Fibroblast of lung (primary cell): ENCODE measurements at regions not wholly inside any gene's neighbourhood (a gene's known extent, or its start where the extent isn't known, plus 50 kb on each side); places are given as distances from the start of the nearest gene placed in this dataset.

Source experiments
- DNase-seq, 2 donors: peaks; one replicate each; pipeline versions ENCODE4 v3.0.0 to v3.0.0-alpha.2; 2010; ENCODE audit warnings: low read depth in 2 of 2
- H2AFZ ChIP-seq: 2 replicates; pipeline ENCODE4 v1.5.1; 2012; ENCODE audit warnings: low read length, control low read depth, inconsistent platforms
- H3K27ac ChIP-seq: 2 replicates; pipeline ENCODE4 v1.5.1; 2011; ENCODE audit warnings: low read length, control low read depth; ENCODE audit not compliant: insufficient read depth
- H3K27me3 ChIP-seq: 2 replicates; pipeline ENCODE4 v1.5.1; 2011; ENCODE audit warnings: mild to moderate bottlenecking, low read length; ENCODE audit not compliant: control insufficient read depth, insufficient read depth
- H3K36me3 ChIP-seq: 2 replicates; pipeline ENCODE4 v1.5.1; 2011; ENCODE audit warnings: low read length; ENCODE audit not compliant: control insufficient read depth, insufficient read depth
- H3K4me1 ChIP-seq: 2 replicates; pipeline ENCODE4 v1.5.1; 2011; ENCODE audit warnings: low read length; ENCODE audit not compliant: control insufficient read depth, insufficient read depth; ENCODE audit errors: extremely low read depth
- H3K4me2 ChIP-seq: 2 replicates; pipeline ENCODE4 v1.5.1; 2011; ENCODE audit warnings: low read length, control low read depth; ENCODE audit not compliant: insufficient read depth; ENCODE audit errors: extremely low read depth
- H3K4me3 ChIP-seq, 4 experiments: fragments of 200-600 bp in 1 of 4; sonication (generic) in 1 of 4; replicated peaks in 1 of 4; 2 replicates each; pipeline ENCODE4 v1.5.1; 2011 to 2016; ENCODE audit warnings: low read length in 4 of 4, low read depth in 3 of 4, mild to moderate bottlenecking in 3 of 4, control low read depth in 2 of 4, inconsistent platforms in 1 of 4, mixed read lengths in 1 of 4; ENCODE audit not compliant: insufficient read depth in 1 of 4; ENCODE audit errors: control extremely low read depth in 1 of 4
- H3K79me2 ChIP-seq: 2 replicates; pipeline ENCODE4 v1.5.1; 2012; ENCODE audit warnings: mild to moderate bottlenecking, low read length, inconsistent platforms; ENCODE audit not compliant: control insufficient read depth, insufficient read depth
- H3K9ac ChIP-seq: 2 replicates; pipeline ENCODE4 v1.5.1; 2011; ENCODE audit warnings: mild to moderate bottlenecking, low read length, control low read depth; ENCODE audit not compliant: insufficient read depth
- H3K9me3 ChIP-seq: 2 replicates; pipeline ENCODE4 v1.5.1; 2012; ENCODE audit warnings: low read depth, low read length; ENCODE audit not compliant: control insufficient read depth, insufficient read depth
- H4K20me1 ChIP-seq: 2 replicates; pipeline ENCODE4 v1.5.1; 2011; ENCODE audit warnings: low read length; ENCODE audit not compliant: control insufficient read depth, insufficient read depth; ENCODE audit errors: extremely low read depth
- EZH2 ChIP-seq: IDR thresholded peaks from 2 replicates; pipeline ENCODE4 v1.5.1; 2012; ENCODE audit warnings: low read length, control low read depth, mild to moderate bottlenecking; ENCODE audit errors: missing control alignments
- TF ChIP-seq, protein P1 (sequence below), 2 donors: IDR thresholded peaks in 1 of 2; conservative IDR thresholded peaks in 1 of 2; 1 replicate in 1 of 2; 2 replicates in 1 of 2; pipeline ENCODE4 v1.5.1; 2011 to 2012; ENCODE audit warnings: low read length in 2 of 2, control low read depth in 1 of 2, inconsistent platforms in 1 of 2, low read depth in 1 of 2, mild to moderate bottlenecking in 1 of 2

DNA sequence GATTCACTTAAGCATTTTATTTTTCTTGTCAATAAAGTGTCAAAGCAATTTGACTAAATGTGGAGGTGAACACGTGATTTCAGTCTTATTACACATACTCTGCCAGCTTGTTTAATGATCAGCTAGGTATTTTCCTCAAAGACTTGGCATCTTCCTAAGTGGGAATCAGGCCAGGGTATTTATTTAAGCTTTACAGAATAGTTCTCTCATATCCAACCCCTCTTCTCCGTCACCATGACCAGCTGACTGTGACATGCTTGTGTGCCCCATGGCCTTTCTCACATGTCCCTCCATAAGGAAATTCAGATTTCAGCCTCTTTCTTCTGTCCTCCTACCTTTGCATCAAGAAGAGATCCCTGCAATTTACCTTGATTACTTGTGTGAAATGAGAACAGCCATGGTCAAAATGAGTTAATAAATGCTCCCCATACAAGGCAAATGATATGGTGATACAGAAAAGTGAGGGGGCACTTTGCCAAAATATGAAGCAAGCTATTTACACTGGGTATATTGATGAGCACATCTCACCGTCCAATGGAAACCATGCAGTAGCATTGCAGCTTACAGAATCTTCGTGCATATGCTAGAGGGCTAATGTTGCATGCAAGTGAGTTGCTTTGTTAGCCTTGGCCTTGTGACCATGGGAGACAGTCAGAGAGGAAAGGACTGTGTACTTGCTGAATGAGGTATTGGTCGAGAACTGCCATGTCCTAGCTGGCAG is 202.2 kb downstream of the RNF152 start:
- TF ChIP-seq EZH2 = no peak
- TF ChIP-seq, protein P1, sequence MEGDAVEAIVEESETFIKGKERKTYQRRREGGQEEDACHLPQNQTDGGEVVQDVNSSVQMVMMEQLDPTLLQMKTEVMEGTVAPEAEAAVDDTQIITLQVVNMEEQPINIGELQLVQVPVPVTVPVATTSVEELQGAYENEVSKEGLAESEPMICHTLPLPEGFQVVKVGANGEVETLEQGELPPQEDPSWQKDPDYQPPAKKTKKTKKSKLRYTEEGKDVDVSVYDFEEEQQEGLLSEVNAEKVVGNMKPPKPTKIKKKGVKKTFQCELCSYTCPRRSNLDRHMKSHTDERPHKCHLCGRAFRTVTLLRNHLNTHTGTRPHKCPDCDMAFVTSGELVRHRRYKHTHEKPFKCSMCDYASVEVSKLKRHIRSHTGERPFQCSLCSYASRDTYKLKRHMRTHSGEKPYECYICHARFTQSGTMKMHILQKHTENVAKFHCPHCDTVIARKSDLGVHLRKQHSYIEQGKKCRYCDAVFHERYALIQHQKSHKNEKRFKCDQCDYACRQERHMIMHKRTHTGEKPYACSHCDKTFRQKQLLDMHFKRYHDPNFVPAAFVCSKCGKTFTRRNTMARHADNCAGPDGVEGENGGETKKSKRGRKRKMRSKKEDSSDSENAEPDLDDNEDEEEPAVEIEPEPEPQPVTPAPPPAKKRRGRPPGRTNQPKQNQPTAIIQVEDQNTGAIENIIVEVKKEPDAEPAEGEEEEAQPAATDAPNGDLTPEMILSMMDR (conservative IDR thresholded peaks at IDR 0.05 in 1 of 2, IDR thresholded peaks at IDR 0.05 in 1 of 2; ENCODE audit: low read depth in 1 of 2, low read length in 2 of 2) = no peak
- Histone ChIP-seq H3K4me2 (no peak overlapping the region), H3K27ac (no peak overlapping the region), H3K79me2 (no peaks in the 10 kb centered on the region), H3K36me3 (no peaks in the 10 kb centered on the region), H2AFZ (no peak overlapping the region), H3K4me1 (no peaks in the 10 kb centered on the region), H3K9me3 (no peaks in the 10 kb centered on the region), H3K27me3 (no peaks in the 10 kb centered on the region), H3K4me3 (no peak overlapping the region), H4K20me1 (no peaks in the 10 kb centered on the region), H3K9ac (no peak overlapping the region)
- no peak for DNase-seq

DNA sequence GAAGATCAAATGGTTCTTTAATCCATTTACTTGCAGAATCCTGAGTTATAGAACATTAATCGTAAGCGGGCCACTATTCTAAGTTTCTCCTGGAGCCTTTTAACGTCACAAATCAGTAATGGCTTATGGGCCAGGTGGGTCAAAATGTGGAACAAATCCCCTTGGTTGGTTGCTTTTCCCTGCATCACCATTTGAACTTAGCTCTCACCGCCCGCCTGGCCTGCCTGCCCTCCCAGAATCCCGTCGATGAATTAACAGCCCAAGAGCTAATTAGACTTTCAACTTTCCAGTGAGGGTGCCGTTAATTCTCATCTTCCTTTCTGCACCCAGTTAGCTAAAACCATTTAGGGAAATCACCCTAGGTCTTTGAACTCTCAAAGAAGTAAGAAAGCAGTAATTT is 205.5 kb downstream of the RNF152 start:
- no peaks in the 10 kb centered on the region for H4K20me1 ChIP-seq
- no peak overlapping the region for H2AFZ ChIP-seq
- no peak overlapping the region for H3K9ac ChIP-seq
- no peak overlapping the region for H3K4me3 ChIP-seq
- no peaks in the 10 kb centered on the region for H3K36me3 ChIP-seq
- H3K79me2 ChIP-seq = no peaks in the 10 kb centered on the region
- no peak overlapping the region for H3K4me2 ChIP-seq
- H3K27me3 ChIP-seq = no peaks in the 10 kb centered on the region
- no peaks in the 10 kb centered on the region for H3K4me1 ChIP-seq
- DNase-seq = no peak
- no peak for TF ChIP-seq EZH2
- TF ChIP-seq, protein P1 (conservative IDR thresholded peaks at IDR 0.05 in 1 of 2, IDR thresholded peaks at IDR 0.05 in 1 of 2; ENCODE audit: low read depth in 1 of 2, low read length in 2 of 2) = no peak
- no peak overlapping the region for H3K27ac ChIP-seq
- no peaks in the 10 kb centered on the region for H3K9me3 ChIP-seq

DNA sequence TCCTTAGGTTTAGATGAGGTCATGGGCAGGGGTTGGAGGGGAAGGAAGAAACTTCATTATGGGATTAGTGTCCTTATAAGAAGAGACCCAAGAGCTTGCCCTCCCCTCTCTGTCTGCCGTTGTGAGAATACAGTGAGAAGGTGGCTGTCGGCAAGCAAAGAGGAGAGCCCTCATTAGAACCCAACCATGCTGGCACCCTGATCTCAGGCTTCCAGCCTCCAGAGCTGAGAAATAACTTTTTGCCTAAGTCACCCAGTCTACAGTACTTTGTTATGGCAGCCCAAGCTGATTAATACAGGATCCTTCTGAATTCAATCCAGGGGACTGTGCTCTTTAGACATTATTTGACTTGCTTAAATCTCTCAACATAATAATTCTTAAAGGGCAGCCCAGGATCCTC is 209.0 kb downstream of the RNF152 start:
- Histone ChIP-seq H3K4me2 (no peak overlapping the region), H4K20me1 (no peaks in the 10 kb centered on the region), H3K4me1 (no peaks in the 10 kb centered on the region), H3K9me3 (peaks cover 3% of the 10 kb centered on the region), H2AFZ (no peak overlapping the region), H3K36me3 (no peaks in the 10 kb centered on the region), H3K27me3 (no peaks in the 10 kb centered on the region), H3K27ac (no peak overlapping the region), H3K9ac (no peak overlapping the region), H3K79me2 (no peaks in the 10 kb centered on the region), H3K4me3 (no peak overlapping the region)
- DNase-seq = no peak
- TF ChIP-seq EZH2 = no peak
- TF ChIP-seq, protein P1 (conservative IDR thresholded peaks at IDR 0.05 in 1 of 2, IDR thresholded peaks at IDR 0.05 in 1 of 2; ENCODE audit: low read depth in 1 of 2, low read length in 2 of 2) = no peak
